Erythroblast (primary cell): ENCODE measurements at regions not wholly inside any gene's neighbourhood (a gene's known extent, or its start where the extent isn't known, plus 50 kb on each side); places are given as distances from the start of the nearest gene placed in this dataset.
A peak's percentile ranks its signal among the peaks of the same experiment; 100 is the strongest.

Experiments used
- DNase-seq, 2 experiments: peaks; one replicate each; lab custom pipeline; 2025; lab: John Stamatoyannopoulos, UW
- GATA1 ChIP-seq: IDR thresholded peaks from 2 replicates; pipeline ENCODE4 v1.6.1; 2011; ENCODE audit warnings: low read depth, mild to moderate bottlenecking, control low read depth, low read length, moderate library complexity
- POLR2A ChIP-seq: IDR thresholded peaks from 2 replicates; pipeline ENCODE4 v1.6.1; 2011; ENCODE audit warnings: mild to moderate bottlenecking, low read length

GRCh38 chr9:81532251-81532650, 157.1 kb downstream of the TLE1 start:
- no peak for TF ChIP-seq POLR2A
- no peak for TF ChIP-seq GATA1
- DNase-seq = no peak

GRCh38 chr9:81531511-81531910, 157.8 kb downstream of the TLE1 start:
- no peak for TF ChIP-seq POLR2A
- TF ChIP-seq GATA1 = no peak
- no peak for DNase-seq

- no peak for DNase-seq
- no peak for TF ChIP-seq GATA1
- no peak for TF ChIP-seq POLR2A
Measured at GRCh38 chr9:81530846-81531245, 158.5 kb downstream of the TLE1 start.

DNA sequence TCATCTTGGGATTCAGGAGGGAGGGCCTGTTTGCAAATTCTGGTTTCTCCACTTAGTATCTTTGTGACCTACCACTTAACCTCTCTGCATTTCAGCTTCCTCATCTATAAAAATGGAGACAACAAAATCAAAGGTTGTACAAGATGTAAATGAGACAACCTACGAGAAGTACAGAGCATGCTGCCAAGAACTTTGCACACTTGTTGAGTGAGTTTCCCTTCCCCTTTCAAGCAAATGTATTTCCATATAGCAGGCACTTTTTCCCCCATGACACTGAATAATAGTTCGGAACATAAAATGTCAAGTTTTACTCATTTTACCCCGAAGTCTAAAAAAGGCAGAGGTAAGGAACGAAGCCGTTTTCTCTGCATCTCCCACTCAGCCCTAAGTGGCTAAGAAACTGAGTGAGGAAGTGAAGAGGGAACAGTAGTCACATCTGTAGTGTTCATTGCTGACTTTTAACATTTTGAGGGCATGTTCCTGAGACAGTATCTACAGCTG, 159.0 kb downstream of the TLE1 start:
- DNase-seq = no peak

DNA sequence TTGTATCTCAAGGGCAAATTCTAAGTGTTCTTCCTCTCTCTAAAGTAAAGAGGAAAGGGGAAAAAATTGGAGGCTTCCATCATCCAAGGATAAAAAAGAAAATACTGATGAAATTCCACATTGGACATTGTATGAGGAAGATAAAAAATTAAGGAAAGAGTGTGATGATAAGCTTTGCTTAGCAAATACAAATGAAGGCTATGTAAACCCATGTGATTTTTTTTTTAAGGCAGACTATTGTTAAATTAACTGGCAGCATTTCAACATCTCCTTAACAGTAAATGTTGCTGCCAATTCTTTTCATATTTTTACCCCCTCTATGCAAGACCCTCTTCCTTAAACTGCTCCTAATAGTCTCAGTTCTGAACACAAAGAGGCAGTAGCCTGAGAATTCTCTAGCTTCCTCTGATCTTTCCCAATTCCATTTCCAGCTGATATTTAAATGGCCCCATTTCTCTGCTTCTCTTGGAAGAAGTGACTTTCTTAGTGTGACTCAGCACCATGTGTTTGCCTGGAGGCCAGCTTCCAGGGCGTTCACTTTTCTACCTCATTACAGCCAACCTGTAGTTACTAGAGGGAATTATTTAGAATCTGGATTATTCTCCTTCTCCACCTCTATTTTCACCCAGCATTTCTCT, 159.7 kb downstream of the TLE1 start:
- no peak for TF ChIP-seq POLR2A
- no peak for TF ChIP-seq GATA1
- DNase-seq = no peak

More for the DNA sequence above, 159.0 kb downstream of the TLE1 start:
- TF ChIP-seq GATA1 (no peak), POLR2A (no peak)

GRCh38 chr9:81526587-81526986, 162.8 kb downstream of the TLE1 start:
- TF ChIP-seq POLR2A (no peak), GATA1 (no peak)
- no peak for DNase-seq

GRCh38 chr9:81522716-81523551, 166.4 kb downstream of the TLE1 start:
- TF ChIP-seq POLR2A (no peak), GATA1 (no peak)
- DNase-seq = peak; percentile 41 to 53

GRCh38 chr9:81521892-81522291, 167.5 kb downstream of the TLE1 start:
- TF ChIP-seq GATA1 (no peak), POLR2A (no peak)
- no peak for DNase-seq

- TF ChIP-seq GATA1 (no peak), POLR2A (no peak)
- DNase-seq = no peak
Measured at GRCh38 chr9:81519816-81520495, 169.4 kb downstream of the TLE1 start.

GRCh38 chr9:81517954-81518353, 171.4 kb downstream of the TLE1 start:
- TF ChIP-seq GATA1 (no peak), POLR2A (no peak)
- DNase-seq = no peak

- no peak for DNase-seq
- TF ChIP-seq POLR2A (no peak), GATA1 (no peak)
Measured at GRCh38 chr9:81513059-81513458, 176.3 kb downstream of the TLE1 start.

GRCh38 chr9:81512641-81513040, 176.7 kb downstream of the TLE1 start:
- DNase-seq = no peak
- TF ChIP-seq GATA1 (no peak), POLR2A (no peak)

DNA sequence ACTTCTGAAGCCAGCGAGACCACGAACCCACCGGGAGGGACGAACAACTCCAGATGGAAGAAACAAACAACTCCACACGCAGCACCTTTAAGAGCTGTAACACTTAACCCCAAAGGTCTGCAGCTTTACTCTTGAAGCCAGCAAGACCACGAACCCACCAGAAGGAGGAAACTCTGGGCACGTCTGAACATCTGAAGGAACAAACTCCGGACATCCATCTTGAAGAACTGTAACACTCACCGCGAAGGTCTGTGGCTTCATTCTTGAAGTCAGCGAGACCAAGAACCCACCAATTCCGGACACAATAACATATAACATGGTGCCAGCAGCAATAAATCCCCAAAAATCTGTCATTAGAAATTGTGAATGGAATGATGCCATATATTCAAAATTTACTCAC, 180.9 kb downstream of the TLE1 start:
- DNase-seq = no peak
- TF ChIP-seq GATA1 = no peak
- no peak for TF ChIP-seq POLR2A
